HG02885 (cell line): ENCODE measurements at regions not wholly inside any gene's neighbourhood (a gene's known extent, or its start where the extent isn't known, plus 50 kb on each side); places are given as distances from the start of the nearest gene placed in this dataset.
"Not testable (repeated sequence)": the region's sequence is repeated elsewhere in the genome, so short reads cannot be mapped to it uniquely, and the experiment has no call there.

ENCODE experiments used
- ATAC-seq: cut with Tn5 transposase; IDR thresholded peaks from one replicate; pipeline ENCODE4 v1.9.1; 2021; ENCODE audit warnings: mild to moderate bottlenecking; ENCODE audit not compliant: unreplicated experiment, poor library complexity

- no peak for ATAC-seq
These were observed 663.9 kb downstream of the DOK5 start for GRCh38 chr20:55139173-55139765.

- no peak for ATAC-seq
These were observed 660.5 kb downstream of the DOK5 start for GRCh38 chr20:55135923-55136322.

- no peak for ATAC-seq
These were observed 657.1 kb downstream of the DOK5 start for GRCh38 chr20:55132523-55132922.

- ATAC-seq, result not testable (repeated sequence)
These were observed 642.2 kb downstream of the DOK5 start for GRCh38 chr20:55117577-55117976.

GRCh38 chr20:55116598-55116997, 641.2 kb downstream of the DOK5 start:
- ATAC-seq, result no peak

- ATAC-seq, result no peak
These were observed 627.8 kb downstream of the DOK5 start for GRCh38 chr20:55103188-55103587.

- ATAC-seq, result no peak
These were observed 623.9 kb downstream of the DOK5 start for GRCh38 chr20:55099251-55099650.

GRCh38 chr20:55097621-55098020, 622.2 kb downstream of the DOK5 start:
- ATAC-seq, result no peak

GRCh38 chr20:55095745-55096400, 620.5 kb downstream of the DOK5 start:
- ATAC-seq, result no peak

- no peak for ATAC-seq
These were observed 619.0 kb downstream of the DOK5 start for GRCh38 chr20:55094353-55094861.

GRCh38 chr20:55090286-55090685, 614.9 kb downstream of the DOK5 start:
- no peak for ATAC-seq

GRCh38 chr20:55086421-55086820, 611.0 kb downstream of the DOK5 start:
- no peak for ATAC-seq

- no peak for ATAC-seq
These were observed 604.5 kb downstream of the DOK5 start for GRCh38 chr20:55079917-55080316.

- ATAC-seq, result not testable (repeated sequence)
These were observed 599.0 kb downstream of the DOK5 start for GRCh38 chr20:55074266-55074840.

GRCh38 chr20:55070001-55070400, 594.6 kb downstream of the DOK5 start:
- no peak for ATAC-seq

- ATAC-seq, result no peak
These were observed 591.9 kb downstream of the DOK5 start for GRCh38 chr20:55067158-55067825.

- ATAC-seq, result no peak
These were observed 583.5 kb downstream of the DOK5 start for GRCh38 chr20:55058938-55059337.

GRCh38 chr20:55057779-55058415, 582.5 kb downstream of the DOK5 start:
- no peak for ATAC-seq

- ATAC-seq, result no peak
These were observed 579.1 kb downstream of the DOK5 start for GRCh38 chr20:55054453-55054852.

GRCh38 chr20:55053389-55053788, 578.0 kb downstream of the DOK5 start:
- no peak for ATAC-seq

GRCh38 chr20:55052459-55052858, 577.1 kb downstream of the DOK5 start:
- no peak for ATAC-seq
